Psoas muscle (tissue), 7 donors: ENCODE measurements at regions not wholly inside any gene's neighbourhood (a gene's known extent, or its start where the extent isn't known, plus 50 kb on each side); places are given as distances from the start of the nearest gene placed in this dataset.

Experiments
- ATAC-seq, 4 donors: fragments of 200-7000 bp; cut with Tn5 transposase; one replicate each; pipeline ENCODE4 v1.9.1; 2020; ENCODE audit warnings: moderate library complexity in 3 of 4, mild to moderate bottlenecking in 2 of 4
- DNase-seq, 2 donors: peaks; one replicate each; pipeline ENCODE4 v3.0.0-alpha.2; 2020
- H3K27ac ChIP-seq: fragments of 200-600 bp; one replicate; pipeline ENCODE4 v1.8.0; 2022
- H3K27me3 ChIP-seq, 3 donors: fragments of 200-600 bp in 1 of 3; one replicate each; pipeline versions ENCODE4 v1.6.1 to v1.8.0; 2013 to 2022; ENCODE audit warnings: low read length in 2 of 3, mild to moderate bottlenecking in 2 of 3, moderate library complexity in 1 of 3; ENCODE audit not compliant: insufficient read depth in 3 of 3
- H3K36me3 ChIP-seq, 2 donors: fragments of 200-600 bp in 1 of 2; one replicate each; pipeline versions ENCODE4 v1.6.1 to v1.8.0; 2013 to 2022; ENCODE audit warnings: low read depth in 1 of 2, mild to moderate bottlenecking in 1 of 2, moderate library complexity in 1 of 2; ENCODE audit not compliant: insufficient read depth in 1 of 2
- H3K4me1 ChIP-seq: fragments of 200-600 bp; one replicate; pipeline ENCODE4 v1.8.0; 2022
- H3K4me3 ChIP-seq: fragments of 200-600 bp; one replicate; pipeline ENCODE4 v1.8.0; 2022; ENCODE audit warnings: mild to moderate bottlenecking
- H3K9me3 ChIP-seq: fragments of 200-600 bp; one replicate; pipeline ENCODE4 v1.8.0; 2022
- CTCF ChIP-seq: fragments of 200-600 bp; IDR thresholded peaks from one replicate; pipeline ENCODE4 v1.8.0; 2022; ENCODE audit warnings: antibody characterized with exemption
- WGBS, 3 donors: extraction: QIAGEN DNeasy Blood & Tissue Kit; methylation state at CpG; one replicate each; pipeline versions ENCODE4 v1.1.6 to v1.1.7; 2013; 5-methylcytosine and 5-hydroxymethylcytosine counted together
- intact Hi-C, 2 donors: fragments of 100-400 bp; cut with DNase I; formaldehyde crosslinking; loops; one replicate each; pipeline versions ENCODE4 v1.11.0 to v1.14.2; 2022
- donor health status: healthy with polysubstance abuse.
- donor health status: DM: no; HTN: no; CAD: no; lungs with moderate emphysema.
- donor health status: Bipolar disorder and iron deficiency.
- donor health status: healthy.
- donor health status: DM: yes; HTN: yes; CAD: no.
- donor health status: DM: no; HTN: no; CAD: no.
- donor health status: DM: yes; HTN: yes; CAD: no.

DNA sequence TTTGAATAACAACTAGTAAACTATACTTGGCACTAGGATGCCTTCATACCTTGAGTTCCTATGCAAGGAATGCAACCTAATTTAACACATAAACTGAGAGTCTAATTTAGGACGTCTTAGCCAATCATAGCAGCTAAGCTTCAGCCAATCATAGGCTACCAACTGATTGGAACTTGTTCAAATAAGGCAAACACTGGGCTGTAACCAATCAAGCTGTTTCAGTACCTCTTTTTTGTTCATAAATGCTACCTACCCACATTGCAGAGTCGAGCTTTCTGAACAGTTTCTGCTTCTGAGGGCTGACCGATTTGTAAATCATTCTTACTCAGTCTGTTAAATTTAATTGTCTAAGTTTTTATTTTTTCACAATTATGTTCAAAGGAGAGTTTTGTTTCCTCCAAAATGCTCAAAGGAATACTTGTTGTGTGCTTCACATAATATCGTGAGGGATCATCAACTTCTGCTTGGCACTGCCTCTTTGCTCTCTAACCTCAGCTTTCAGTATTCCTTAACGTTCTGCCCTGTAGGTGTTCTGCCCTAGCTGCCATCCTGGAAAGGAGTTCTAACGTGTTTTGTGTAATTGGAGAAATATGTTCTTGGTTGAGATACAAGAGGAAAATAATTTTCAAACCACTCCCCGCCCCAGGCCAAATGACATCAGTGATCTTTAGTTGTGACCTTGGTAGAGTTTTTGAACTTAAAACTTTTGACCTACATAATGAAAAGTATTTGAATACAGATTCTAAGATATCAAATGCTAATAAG lies 380.4 kb upstream of the MIS18BP1 start:
- intact Hi-C loops, result no loop called here
- no peak for ATAC-seq
- Histone ChIP-seq H3K36me3 (no peaks in the 10 kb centered on the region), H3K4me3 (no peak overlapping the region), H3K4me1 (no peaks in the 10 kb centered on the region), H3K27me3 (no peaks in the 10 kb centered on the region), H3K9me3 (peaks cover 10% of the 10 kb centered on the region), H3K27ac (no peak overlapping the region)
- DNase-seq, result no peak
- 71 to 76% (median 74%) methylated on average over 7 of the region's 7 CpGs for WGBS, 3 donors
- no peak for TF ChIP-seq CTCF

DNA sequence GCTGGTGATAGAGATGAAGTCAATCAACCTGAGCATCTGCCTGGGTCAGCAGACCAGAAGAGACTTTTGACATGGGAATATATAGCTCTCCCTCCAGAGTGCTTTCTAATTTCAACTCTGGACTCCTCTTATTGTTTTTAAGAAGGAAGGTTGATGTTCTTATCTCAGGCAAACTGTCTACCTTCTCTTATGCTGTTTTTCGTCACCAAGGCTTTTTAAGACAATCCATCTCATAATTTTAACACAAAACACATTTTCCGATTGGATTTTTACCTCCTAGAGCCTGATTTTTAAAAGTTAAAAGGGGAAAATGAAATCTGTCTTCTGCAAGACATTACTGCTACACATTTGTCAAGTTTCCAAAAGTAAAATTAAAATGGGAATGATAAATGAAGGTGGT lies 368.7 kb upstream of the MIS18BP1 start:
- TF ChIP-seq CTCF, result no peak
- WGBS, 3 donors, result 74 to 77% (median 76%) methylated on average over 2 of the region's 2 CpGs
- Histone ChIP-seq H3K9me3 (no peaks in the 10 kb centered on the region), H3K4me3 (no peak overlapping the region), H3K27me3 (no peaks in the 10 kb centered on the region), H3K4me1 (no peaks in the 10 kb centered on the region), H3K27ac (no peak overlapping the region), H3K36me3 (no peaks in the 10 kb centered on the region)
- intact Hi-C loops, result no loop called here
- DNase-seq (no peak), ATAC-seq (no peak)

GRCh38 chr14:45619831-45620230 lies 366.8 kb upstream of the MIS18BP1 start:
- 87 to 90% (median 88%) methylated on average over 4 of the region's 4 CpGs for WGBS, 3 donors
- H3K27me3 ChIP-seq, result no peaks in the 10 kb centered on the region
- H3K4me1 ChIP-seq, result no peaks in the 10 kb centered on the region
- H3K27ac ChIP-seq, result no peak overlapping the region
- intact Hi-C loops, result no loop called here
- DNase-seq (no peak), ATAC-seq (no peak)
- no peaks in the 10 kb centered on the region for H3K9me3 ChIP-seq
- no peak for TF ChIP-seq CTCF
- H3K4me3 ChIP-seq, result no peak overlapping the region
- no peaks in the 10 kb centered on the region for H3K36me3 ChIP-seq

DNA sequence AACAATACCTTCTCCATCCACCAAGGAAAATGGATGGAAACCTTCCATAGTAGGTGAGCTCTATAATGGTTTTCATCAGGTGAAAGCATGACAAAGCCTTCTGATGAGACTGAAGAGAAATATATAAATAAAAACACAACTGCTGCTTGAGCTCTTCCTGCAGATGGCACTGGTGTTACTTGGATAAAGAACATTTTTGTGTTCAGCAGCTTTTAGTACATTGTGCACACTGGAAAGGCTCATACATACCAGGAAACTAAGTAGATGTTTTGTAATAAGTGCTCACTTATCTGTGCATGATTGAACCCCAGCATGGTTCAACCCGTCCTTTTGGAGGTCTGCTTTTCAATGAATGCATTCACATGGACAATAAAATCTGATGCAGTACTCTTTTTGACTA lies 357.3 kb upstream of the MIS18BP1 start:
- 32 to 55% (median 36%) methylated on average over 1 of the region's 1 CpG for WGBS, 3 donors
- no peaks in the 10 kb centered on the region for H3K36me3 ChIP-seq
- no peak overlapping the region for H3K4me3 ChIP-seq
- no peak for DNase-seq
- H3K27ac ChIP-seq, result no peak overlapping the region
- no peaks in the 10 kb centered on the region for H3K4me1 ChIP-seq
- H3K9me3 ChIP-seq, result no peaks in the 10 kb centered on the region
- intact Hi-C loops, result no loop called here
- TF ChIP-seq CTCF, result no peak
- no peaks in the 10 kb centered on the region for H3K27me3 ChIP-seq
- ATAC-seq, result no peak

GRCh38 chr14:45587142-45587541 lies 334.1 kb upstream of the MIS18BP1 start:
- H3K36me3 ChIP-seq, result no peaks in the 10 kb centered on the region
- peaks cover 1% of the 10 kb centered on the region for H3K9me3 ChIP-seq
- H3K4me1 ChIP-seq, result no peaks in the 10 kb centered on the region
- ATAC-seq (no peak), DNase-seq (no peak)
- H3K27me3 ChIP-seq, result no peaks in the 10 kb centered on the region
- no peak for TF ChIP-seq CTCF
- WGBS, 3 donors, result 62 to 73% (median 65%) methylated on average over 3 of the region's 3 CpGs
- intact Hi-C loops, result no loop called here
- no peak overlapping the region for H3K27ac ChIP-seq
- H3K4me3 ChIP-seq, result no peak overlapping the region
